GM23248 (cell line): ENCODE measurements at regions not wholly inside any gene's neighbourhood (a gene's known extent, or its start where the extent isn't known, plus 50 kb on each side); places are given as distances from the start of the nearest gene placed in this dataset.
A peak's percentile ranks its signal among the peaks of the same experiment; 100 is the strongest.

Experiments used
- DNase-seq: peaks from one replicate; pipeline ENCODE4 v3.0.0-alpha.2; 2015
- H2AFZ ChIP-seq: fragments of 200-600 bp; sonication (generic); 2 replicates; pipeline ENCODE4 v1.6.1; 2016; ENCODE audit warnings: antibody characterized with exemption
- H3F3A ChIP-seq: fragments of 200-600 bp; sonication (generic); 2 replicates; pipeline ENCODE4 v1.6.1; 2016; ENCODE audit warnings: mild to moderate bottlenecking, antibody characterized with exemption, mixed run types; ENCODE audit not compliant: insufficient read depth
- H3K27ac ChIP-seq: fragments of 200-600 bp; sonication (generic); 2 replicates; pipeline ENCODE4 v1.5.1; 2016; ENCODE audit warnings: mild to moderate bottlenecking
- H3K27me3 ChIP-seq: fragments of 200-600 bp; sonication (generic); replicated peaks from 2 replicates; pipeline ENCODE4 v1.6.1; 2016; ENCODE audit warnings: mild to moderate bottlenecking; ENCODE audit not compliant: insufficient read depth
- H3K36me3 ChIP-seq: fragments of 200-600 bp; sonication (generic); 2 replicates; pipeline ENCODE4 v1.6.1; 2016; ENCODE audit warnings: low read depth, mild to moderate bottlenecking
- H3K4me1 ChIP-seq: fragments of 200-600 bp; sonication (generic); 2 replicates; pipeline ENCODE4 v1.6.1; 2016; ENCODE audit warnings: mild to moderate bottlenecking; ENCODE audit not compliant: insufficient read depth
- H3K4me2 ChIP-seq: fragments of 200-600 bp; sonication (generic); one replicate; pipeline ENCODE4 v1.6.1; 2016; ENCODE audit warnings: mild to moderate bottlenecking; ENCODE audit not compliant: unreplicated experiment
- H3K4me3 ChIP-seq: fragments of 200-600 bp; sonication (generic); 2 replicates; pipeline ENCODE4 v1.5.1; 2016; ENCODE audit warnings: mild to moderate bottlenecking
- H3K79me2 ChIP-seq: fragments of 200-600 bp; sonication (generic); 2 replicates; pipeline ENCODE4 v1.6.1; 2016; ENCODE audit warnings: mild to moderate bottlenecking; ENCODE audit not compliant: insufficient read depth
- H3K9ac ChIP-seq: fragments of 200-600 bp; sonication (generic); 2 replicates; pipeline ENCODE4 v1.6.1; 2016; ENCODE audit warnings: mild to moderate bottlenecking
- H3K9me2 ChIP-seq: fragments of 200-600 bp; sonication (generic); 2 replicates; pipeline ENCODE4 v1.6.1; 2016; ENCODE audit warnings: mixed run types, mild to moderate bottlenecking, moderate library complexity; ENCODE audit not compliant: insufficient read depth
- H3K9me3 ChIP-seq: fragments of 200-600 bp; sonication (generic); one replicate; pipeline ENCODE4 v1.6.1; 2017; ENCODE audit warnings: low read depth
- H4K20me1 ChIP-seq: fragments of 200-600 bp; sonication (generic); 2 replicates; pipeline ENCODE4 v1.6.0; 2016; ENCODE audit not compliant: insufficient read depth
- EZH2 ChIP-seq: fragments of 200-600 bp; sonication (generic); IDR thresholded peaks from 2 replicates; pipeline ENCODE4 v1.6.1; 2018; ENCODE audit warnings: antibody characterized with exemption, mild to moderate bottlenecking; ENCODE audit not compliant: insufficient read depth, poor library complexity, severe bottlenecking
- EZH2phosphoT487 ChIP-seq: fragments of 200-600 bp; sonication (generic); IDR thresholded peaks from 2 replicates; pipeline ENCODE4 v1.6.1; 2018; ENCODE audit warnings: antibody characterized with exemption, moderate library complexity, mild to moderate bottlenecking, low read depth; ENCODE audit not compliant: insufficient read depth
- WGBS, 2 experiments: methylation state at CpG; one replicate each; pipeline ENCODE4 v1.1.6; 2015 to 2017; ENCODE audit warnings: low lambda C conversion rate in 2 of 2, low coverage in 1 of 2; ENCODE audit errors: missing lambda C conversion rate in 2 of 2; 5-methylcytosine and 5-hydroxymethylcytosine counted together
- in situ Hi-C: fragments of 300-500 bp; cut with MboI; formaldehyde crosslinking; loops from 2 replicates; pipeline ENCODE4 v1.15.0; 2020

- TF ChIP-seq EZH2phosphoT487 (no peak), EZH2 (no peak)
- Histone ChIP-seq H3K4me2 (no peak overlapping the region), H3K27me3 (no peaks in the 10 kb centered on the region), H3K9me2 (no peaks in the 10 kb centered on the region), H3F3A (peaks cover 23% of the 10 kb centered on the region), H4K20me1 (no peaks in the 10 kb centered on the region), H3K4me1 (peaks cover 24% of the 10 kb centered on the region), H3K9ac (no peak overlapping the region), H3K79me2 (no peaks in the 10 kb centered on the region), H3K27ac (no peak overlapping the region), H2AFZ (no peak overlapping the region), H3K9me3 (no peaks in the 10 kb centered on the region), H3K4me3 (no peak overlapping the region), H3K36me3 (no peaks in the 10 kb centered on the region)
- no peak for DNase-seq
- WGBS, 2 experiments = 38 to 50% methylated on average over 1 of the region's 1 CpG
- in situ Hi-C loops = no loop called here
Measured at GRCh38 chr6:169038691-169039090, 215.0 kb downstream of the THBS2 start.

- Histone ChIP-seq H2AFZ (peak overlapping the region; percentile 61), H3K27ac (peak overlapping the region; percentile 85), H3K36me3 (no peaks in the 10 kb centered on the region), H3K27me3 (no peaks in the 10 kb centered on the region), H3K4me1 (peaks cover 24% of the 10 kb centered on the region), H3K9ac (peak overlapping the region; percentile 66), H3K4me2 (peak overlapping the region; percentile 71), H3K9me3 (no peaks in the 10 kb centered on the region), H4K20me1 (no peaks in the 10 kb centered on the region), H3K4me3 (peak overlapping the region; percentile 58), H3F3A (peaks cover 23% of the 10 kb centered on the region), H3K79me2 (no peaks in the 10 kb centered on the region), H3K9me2 (no peaks in the 10 kb centered on the region)
- TF ChIP-seq EZH2phosphoT487 (no peak), EZH2 (no peak)
- DNase-seq = peak; percentile 88
- 0 to 4% methylated on average over 8 of the region's 8 CpGs for WGBS, 2 experiments
- in situ Hi-C loops = no loop called here
Measured at GRCh38 chr6:169035385-169036240, 218.0 kb downstream of the THBS2 start.

DNA sequence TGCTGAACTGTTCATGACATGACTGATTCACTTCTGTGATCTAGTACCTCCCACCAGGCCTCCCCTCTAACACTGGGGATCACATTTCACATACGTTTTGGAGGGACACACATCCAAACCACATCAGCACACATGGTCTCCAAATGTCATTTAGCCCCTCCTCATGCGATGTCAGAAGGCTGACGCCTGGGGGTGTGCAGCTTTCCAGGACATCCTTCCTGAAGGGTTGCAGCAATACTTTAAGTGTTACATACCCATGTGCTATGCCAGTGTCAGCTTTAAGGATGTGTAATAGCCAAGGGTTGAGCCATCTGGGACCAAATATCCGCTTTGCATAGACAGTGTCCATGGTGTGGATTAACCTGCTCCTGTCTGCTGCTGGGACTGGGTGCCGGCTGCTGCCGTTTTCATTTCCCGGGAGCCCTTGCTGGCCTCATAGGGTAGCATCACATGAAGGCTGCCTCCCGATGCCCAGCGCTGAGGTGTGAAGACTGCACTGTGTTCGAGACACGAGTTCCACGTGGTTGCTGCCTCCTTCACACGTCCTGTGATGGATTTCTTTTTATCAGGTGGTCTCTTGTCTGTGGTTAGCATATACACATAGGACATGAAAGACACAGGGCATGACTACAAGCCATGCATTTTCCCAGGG, 219.0 kb downstream of the THBS2 start:
- Histone ChIP-seq H4K20me1 (no peaks in the 10 kb centered on the region), H3K36me3 (no peaks in the 10 kb centered on the region), H3K9ac (peak overlapping the region; percentile 66), H3K4me3 (peak overlapping the region; percentile 58), H3K27ac (peak overlapping the region; percentile 85), H3K4me1 (peaks cover 24% of the 10 kb centered on the region), H2AFZ (peak overlapping the region; percentile 61), H3K27me3 (no peaks in the 10 kb centered on the region), H3F3A (peaks cover 23% of the 10 kb centered on the region), H3K9me2 (no peaks in the 10 kb centered on the region), H3K79me2 (no peaks in the 10 kb centered on the region), H3K4me2 (peak overlapping the region; percentile 71), H3K9me3 (no peaks in the 10 kb centered on the region)
- in situ Hi-C loops = no loop called here
- DNase-seq = peak; percentile 71
- TF ChIP-seq EZH2phosphoT487 (no peak), EZH2 (no peak)
- 64 to 69% methylated on average over 13 of the region's 13 CpGs for WGBS, 2 experiments

GRCh38 chr6:169029861-169030260, 223.8 kb downstream of the THBS2 start:
- no peak overlapping the region for H3K27ac ChIP-seq
- in situ Hi-C loops = no loop called here
- H3F3A ChIP-seq = peaks cover 7% of the 10 kb centered on the region
- TF ChIP-seq EZH2phosphoT487 = no peak
- no peak for TF ChIP-seq EZH2
- H4K20me1 ChIP-seq = no peaks in the 10 kb centered on the region
- 75 to 76% methylated on average over 4 of the region's 4 CpGs for WGBS, 2 experiments
- DNase-seq = no peak
- no peaks in the 10 kb centered on the region for H3K9me3 ChIP-seq
- no peaks in the 10 kb centered on the region for H3K9me2 ChIP-seq
- no peaks in the 10 kb centered on the region for H3K79me2 ChIP-seq
- H3K9ac ChIP-seq = no peak overlapping the region
- peaks cover 8% of the 10 kb centered on the region for H3K4me1 ChIP-seq
- no peaks in the 10 kb centered on the region for H3K27me3 ChIP-seq
- H2AFZ ChIP-seq = no peak overlapping the region
- H3K4me2 ChIP-seq = no peak overlapping the region
- H3K4me3 ChIP-seq = no peak overlapping the region
- no peaks in the 10 kb centered on the region for H3K36me3 ChIP-seq
